ENCODE measurements at regions not wholly inside any gene's neighbourhood (a gene's known extent, or its start where the extent isn't known, plus 50 kb on each side); places are given as distances from the start of the nearest gene placed in this dataset.

- no peak for DNase-seq (ENCODE audit: low read depth, low spot score)
Observed at GRCh38 chr14:95386536-95387095, 66.9 kb upstream of the CLMN start.

GRCh38 chr14:95385701-95386100, 66.0 kb upstream of the CLMN start:
- no peak for DNase-seq (ENCODE audit: low read depth, low spot score)

GRCh38 chr14:95382747-95383146, 63.0 kb upstream of the CLMN start:
- DNase-seq (ENCODE audit: low read depth, low spot score): no peak

- DNase-seq (ENCODE audit: low read depth, low spot score): no peak
Observed at GRCh38 chr14:95381726-95382125, 62.0 kb upstream of the CLMN start.

GRCh38 chr14:95380350-95381042, 60.8 kb upstream of the CLMN start:
- no peak for DNase-seq (ENCODE audit: low read depth, low spot score)

GRCh38 chr14:95379634-95380033, 59.9 kb upstream of the CLMN start:
- no peak for DNase-seq (ENCODE audit: low read depth, low spot score)

GRCh38 chr14:95375539-95376109, 55.9 kb upstream of the CLMN start:
- DNase-seq (ENCODE audit: low read depth, low spot score): no peak

GRCh38 chr14:95374239-95374997, 54.7 kb upstream of the CLMN start:
- DNase-seq (ENCODE audit: low read depth, low spot score): no peak

GRCh38 chr14:95370076-95370475, 50.4 kb upstream of the CLMN start:
- no peak for DNase-seq (ENCODE audit: low read depth, low spot score)

Data from activated naive CD8-positive, alpha-beta T cell treated with anti-CD3 and anti-CD28 coated beads, Interleukin-2, amount 50 U/mL, for 16 hours (primary cell).